HepG2 (cell line): ENCODE measurements at regions not wholly inside any gene's neighbourhood (a gene's known extent, or its start where the extent isn't known, plus 50 kb on each side); places are given as distances from the start of the nearest gene placed in this dataset.

Experiments
- ATAC-seq: fragments of 200-7000 bp; cut with Tn5 transposase; 3 replicates; pipeline ENCODE4 v1.9.1; 2020; ENCODE audit warnings: mild to moderate bottlenecking, moderate library complexity
- BruUV-seq: library from RNA; stranded (reverse); fragments of 400-500 nt; replicated peaks from 2 replicates; lab custom pipeline; 2021; lab: Mats Ljungman, UMichigan
- CTCF ChIA-PET: fragments of 300-600 bp; formaldehyde crosslinking; extraction: SDS; loops from one replicate; lab custom pipeline; 2021; ENCODE audit warnings: low total read pairs, inconsistent platforms, low intra/inter-chr PET ratio; lab: Yijun Ruan, JAX
- POLR2A ChIA-PET: fragments of 350-600 bp; sonication (Branson Sonifier 250); formaldehyde crosslinking; loops from one replicate; lab custom pipeline; 2020; ENCODE audit warnings: antibody characterized with exemption, inconsistent platforms; lab: Yijun Ruan, JAX
- DNase-seq: peaks from one replicate; pipeline ENCODE4 v3.0.0-alpha.2; 2015; ENCODE audit warnings: low spot score
- FAIRE-seq: peaks from 3 replicates; lab custom pipeline; 2011; peaks lifted over from hg19 to GRCh38; lab: Jason Lieb, UNC
- H2AFZ ChIP-seq: one replicate; pipeline ENCODE4 v1.6.1; 2011; ENCODE audit warnings: low read length, inconsistent platforms
- H3K27ac ChIP-seq: fragments of 300-600 bp; 3 replicates; pipeline ENCODE4 v1.8.0; 2011; ENCODE audit warnings: mixed run types, mild to moderate bottlenecking, mixed read lengths, low read length, inconsistent platforms; ENCODE audit not compliant: insufficient read depth; ENCODE audit errors: extremely low read length
- H3K27me3 ChIP-seq, 2 experiments: fragments of 200-600 bp in 1 of 2; 2 replicates in 1 of 2; 3 replicates in 1 of 2; pipeline versions ENCODE4 v1.6.0 to v1.8.0; 2011; ENCODE audit warnings: low read length in 2 of 2, mild to moderate bottlenecking in 2 of 2, moderate library complexity in 2 of 2, inconsistent platforms in 1 of 2; ENCODE audit not compliant: insufficient read depth in 2 of 2, control insufficient read depth in 1 of 2
- H3K36me3 ChIP-seq, 2 experiments: fragments of 200-600 bp in 1 of 2; replicated peaks in 1 of 2; 2 replicates in 1 of 2; 3 replicates in 1 of 2; pipeline versions ENCODE4 v1.5.1 to v1.8.0; 2011; ENCODE audit warnings: low read length in 2 of 2, inconsistent platforms in 1 of 2; ENCODE audit not compliant: insufficient read depth in 2 of 2, control insufficient read depth in 1 of 2
- H3K4me1 ChIP-seq: 2 replicates; pipeline ENCODE4 v1.5.1; 2012; ENCODE audit warnings: low read length, inconsistent platforms; ENCODE audit not compliant: insufficient read depth
- H3K4me2 ChIP-seq: 2 replicates; pipeline ENCODE4 v1.6.0; 2011; ENCODE audit warnings: low read depth, low read length, inconsistent platforms
- H3K4me3 ChIP-seq, 3 experiments: fragments of 200-600 bp in 1 of 3; sonication (generic), shearing (Covaris generic) in 1 of 3; replicated peaks in 1 of 3; 2 replicates each; pipeline ENCODE4 v1.5.1; 2011 to 2016; ENCODE audit warnings: low read length in 3 of 3, inconsistent platforms in 2 of 3, low read depth in 2 of 3, mild to moderate bottlenecking in 2 of 3, control low read depth in 1 of 3, mixed read lengths in 1 of 3; ENCODE audit not compliant: insufficient read depth in 1 of 3
- H3K79me2 ChIP-seq: one replicate; pipeline ENCODE4 v1.6.1; 2011; ENCODE audit warnings: low read length, inconsistent platforms; ENCODE audit not compliant: insufficient read depth
- H3K9ac ChIP-seq: 2 replicates; pipeline ENCODE4 v1.6.0; 2011; ENCODE audit warnings: mild to moderate bottlenecking, low read depth, low read length, inconsistent platforms; ENCODE audit not compliant: insufficient read depth
- H3K9me3 ChIP-seq: 2 replicates; pipeline ENCODE4 v1.5.1; 2012; ENCODE audit warnings: mild to moderate bottlenecking, low read length
- H4K20me1 ChIP-seq: 2 replicates; pipeline ENCODE4 v1.6.0; 2011; ENCODE audit warnings: inconsistent platforms, mild to moderate bottlenecking, low read length, moderate library complexity; ENCODE audit not compliant: insufficient read depth
- AHDC1 ChIP-seq: sonication (generic); formaldehyde crosslinking; IDR thresholded peaks from 2 replicates; pipeline ENCODE4 v1.5.1; 2020; ENCODE audit warnings: mild to moderate bottlenecking, missing genetic modification reagents, borderline replicate concordance
- CBFB ChIP-seq: sonication (generic); formaldehyde crosslinking; IDR thresholded peaks from 2 replicates; pipeline ENCODE4 v1.4.0; 2020; ENCODE audit warnings: missing genetic modification reagents
- KLF6 ChIP-seq: IDR thresholded peaks from 2 replicates; pipeline ENCODE4 v1.8.0; 2016; ENCODE audit warnings: missing biosample characterization, missing genetic modification reagents
- MYPOP ChIP-seq: sonication (generic); formaldehyde crosslinking; IDR thresholded peaks from 2 replicates; pipeline ENCODE4 v1.8.1; 2023; ENCODE audit warnings: mild to moderate bottlenecking, moderate library complexity, missing genetic modification reagents
- NCOA2 ChIP-seq: sonication (generic); formaldehyde crosslinking; IDR thresholded peaks from 2 replicates; pipeline ENCODE4 v1.8.0; 2022; ENCODE audit warnings: inconsistent platforms
- NR0B2 ChIP-seq: sonication (generic); formaldehyde crosslinking; IDR thresholded peaks from 2 replicates; pipeline ENCODE4 v1.4.0; 2020; ENCODE audit warnings: mild to moderate bottlenecking, missing genetic modification reagents
- REL ChIP-seq: sonication (generic); formaldehyde crosslinking; conservative IDR thresholded peaks from 2 replicates; pipeline ENCODE4 v1.8.0; 2022; ENCODE audit warnings: mild to moderate bottlenecking, missing genetic modification reagents, moderate library complexity
- SMAD3 ChIP-seq: sonication (generic); formaldehyde crosslinking; IDR thresholded peaks from 2 replicates; pipeline ENCODE4 v1.4.0; 2020; ENCODE audit warnings: missing genetic modification reagents
- SMAD9 ChIP-seq: sonication (generic); formaldehyde crosslinking; IDR thresholded peaks from 2 replicates; pipeline ENCODE4 v1.5.1; 2020; ENCODE audit warnings: mild to moderate bottlenecking, missing genetic modification reagents
- SNAPC5 ChIP-seq: sonication (generic); formaldehyde crosslinking; IDR thresholded peaks from 2 replicates; pipeline ENCODE4 v1.8.1; 2023; ENCODE audit warnings: mild to moderate bottlenecking, missing genetic modification reagents, borderline replicate concordance
- ZEB1 ChIP-seq: IDR thresholded peaks from 2 replicates; pipeline ENCODE4 v1.6.1; 2012; ENCODE audit warnings: mild to moderate bottlenecking, low read depth, inconsistent platforms; ENCODE audit not compliant: insufficient replicate concordance
- ZNF572 ChIP-seq: sonication (generic); formaldehyde crosslinking; IDR thresholded peaks from 2 replicates; pipeline ENCODE4 v1.5.1; 2020; ENCODE audit warnings: mild to moderate bottlenecking, missing genetic modification reagents
- ZNF740 ChIP-seq: sonication (generic); formaldehyde crosslinking; IDR thresholded peaks from 2 replicates; pipeline ENCODE4 v1.4.0; 2020; ENCODE audit warnings: missing genetic modification reagents
- ZNF878 ChIP-seq: sonication (generic); formaldehyde crosslinking; IDR thresholded peaks from 2 replicates; pipeline ENCODE4 v1.8.1; 2023; ENCODE audit warnings: mild to moderate bottlenecking, missing genetic modification reagents, moderate library complexity
- WGBS: methylation state at CpG from one replicate; pipeline ENCODE4 v1.1.6; 2017; ENCODE audit warnings: low lambda C conversion rate; 5-methylcytosine and 5-hydroxymethylcytosine counted together
- in situ Hi-C: cut with HindIII; loops from 2 replicates; pipeline ENCODE4 v1.10.0; 2017; ENCODE audit warnings: low pct_unique_long_range_greater_than_20kb; ENCODE audit not compliant: extremely low pct_ligation_motif_present
- intact Hi-C: fragments of 100-400 bp; cut with micrococcal nuclease; formaldehyde crosslinking; loops from one replicate; pipeline ENCODE4 v1.10.0; 2022; ENCODE audit not compliant: unreplicated experiment
- TF ChIP-seq, protein P1 (sequence below): sonication (generic); formaldehyde crosslinking; IDR thresholded peaks from 2 replicates; pipeline ENCODE4 v1.8.0; 2022; ENCODE audit warnings: mild to moderate bottlenecking, missing genetic modification reagents, borderline replicate concordance

DNA sequence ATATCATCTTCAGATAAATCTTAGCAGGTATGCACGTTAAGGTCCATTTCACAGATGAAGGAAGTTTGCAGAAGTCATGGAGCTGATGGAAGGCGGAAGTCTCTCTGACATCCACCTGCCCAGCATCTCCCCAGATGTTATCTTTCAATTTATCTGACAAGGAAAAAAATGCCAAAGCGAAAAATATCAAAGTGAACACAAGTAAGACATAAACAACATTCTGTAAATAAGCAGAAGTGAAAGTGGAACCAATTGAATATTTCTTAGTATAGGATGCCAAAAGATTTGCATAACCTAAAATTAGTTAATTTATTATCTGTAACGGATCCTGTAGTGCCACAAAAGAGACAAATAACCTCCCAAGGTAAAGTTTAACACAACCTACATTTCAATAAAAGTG lies 73.6 kb upstream of the NEBL start (continued):
- TF ChIP-seq AHDC1 (CRISPR knock-in tag) (no peak), NCOA2 (no peak), SMAD3 (CRISPR knock-in tag) (no peak), CBFB (CRISPR knock-in tag) (no peak), ZEB1 (no peak)

DNA sequence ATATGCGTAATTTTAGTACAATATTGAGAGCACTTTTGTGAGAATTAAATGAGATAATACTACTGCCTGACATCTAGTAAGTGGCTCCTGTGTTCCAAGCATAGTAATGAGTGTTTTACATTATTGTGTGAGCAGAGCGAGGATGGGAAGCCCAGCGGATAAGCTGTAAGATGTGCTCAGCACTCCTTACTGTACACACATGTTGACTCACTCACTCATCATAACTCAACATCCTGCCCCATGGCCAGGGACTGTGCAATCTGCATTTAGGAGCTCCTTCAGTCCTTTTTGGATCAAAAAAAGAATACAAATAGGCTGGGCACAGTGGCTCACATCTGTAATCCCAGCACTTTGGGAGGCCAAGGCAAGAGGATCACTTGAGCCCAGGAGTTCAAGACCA lies 72.9 kb upstream of the NEBL start:
- in situ Hi-C loops: no loop called here
- ATAC-seq (no peak), FAIRE-seq (no peak), DNase-seq (no peak)
- BruUV-seq: no TSS peak
- H3K79me2 ChIP-seq: no peaks in the 10 kb centered on the region
- no peaks in the 10 kb centered on the region for H3K4me1 ChIP-seq
- no peak overlapping the region for H3K27ac ChIP-seq
- 0 out of 2 replicates have a peak, but pooled peaks cover 2% of the 10 kb centered on the region for H4K20me1 ChIP-seq
- no peak overlapping the region for H3K4me3 ChIP-seq
- H2AFZ ChIP-seq: no peak overlapping the region
- intact Hi-C loops: no loop called here
- 80% methylated on average over 3 of the region's 3 CpGs for WGBS
- POLR2A ChIA-PET: no interaction called here
- no peaks in the 10 kb centered on the region for H3K9me3 ChIP-seq
- no peak overlapping the region for H3K4me2 ChIP-seq
- H3K9ac ChIP-seq: no peak overlapping the region
- H3K27me3 ChIP-seq: no peaks in the 10 kb centered on the region; a peak in 1 of 5 replicates
- CTCF ChIA-PET: no interaction called here
- no peaks in the 10 kb centered on the region for H3K36me3 ChIP-seq
- no peak for TF ChIP-seq SNAPC5 (CRISPR knock-in tag)
- no peak for TF ChIP-seq SMAD9 (CRISPR knock-in tag)
- no peak for TF ChIP-seq NR0B2
- no peak for TF ChIP-seq MYPOP (CRISPR knock-in tag)
- TF ChIP-seq ZNF878 (CRISPR knock-in tag): no peak
- TF ChIP-seq, protein P1, sequence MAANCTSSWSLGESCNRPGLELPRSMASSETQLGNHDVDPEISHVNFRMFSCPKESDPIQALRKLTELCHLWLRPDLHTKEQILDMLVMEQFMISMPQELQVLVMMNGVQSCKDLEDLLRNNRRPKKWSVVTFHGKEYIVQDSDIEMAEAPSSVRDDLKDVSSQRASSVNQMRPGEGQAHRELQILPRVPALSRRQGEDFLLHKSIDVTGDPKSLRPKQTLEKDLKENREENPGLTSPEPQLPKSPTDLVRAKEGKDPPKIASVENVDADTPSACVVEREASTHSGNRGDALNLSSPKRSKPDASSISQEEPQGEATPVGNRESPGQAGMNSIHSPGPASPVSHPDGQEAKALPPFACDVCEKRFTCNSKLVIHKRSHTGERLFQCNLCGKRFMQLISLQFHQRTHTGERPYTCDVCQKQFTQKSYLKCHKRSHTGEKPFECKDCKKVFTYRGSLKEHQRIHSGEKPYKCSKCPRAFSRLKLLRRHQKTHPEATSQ: no peak
- no peak for TF ChIP-seq REL
- no peak for TF ChIP-seq ZNF740
- no peak for TF ChIP-seq KLF6 (CRISPR knock-in tag)
- TF ChIP-seq ZNF572: no peak
